ENCODE measurements at regions not wholly inside any gene's neighbourhood (a gene's known extent, or its start where the extent isn't known, plus 50 kb on each side); places are given as distances from the start of the nearest gene placed in this dataset.
"Not testable (repeated sequence)": the region's sequence is repeated elsewhere in the genome, so short reads cannot be mapped to it uniquely, and the experiment has no call there.

- Histone ChIP-seq H3K4me3 (peak overlapping the region in 2 of 4 donors; percentile 40 to 46), H3K27ac (no peak overlapping the region), H3K27me3 (peaks cover 3 to 92% (median 56%) of the 10 kb centered on the region in 3 donors), H3K36me3 (no peaks in the 10 kb centered on the region), H3K9me3 (peaks cover 0 to 11% (median 4%) of the 10 kb centered on the region in 4 donors), H3K4me1 (peaks cover 7 to 19% (median 13%) of the 10 kb centered on the region in 4 donors)
- DNase-seq = peak in 1 of 2 donors; percentile 3
- intact Hi-C loops (cut with DNase I; ENCODE audit: low total_unique reads) = no loop called here
- TF ChIP-seq, protein P1, sequence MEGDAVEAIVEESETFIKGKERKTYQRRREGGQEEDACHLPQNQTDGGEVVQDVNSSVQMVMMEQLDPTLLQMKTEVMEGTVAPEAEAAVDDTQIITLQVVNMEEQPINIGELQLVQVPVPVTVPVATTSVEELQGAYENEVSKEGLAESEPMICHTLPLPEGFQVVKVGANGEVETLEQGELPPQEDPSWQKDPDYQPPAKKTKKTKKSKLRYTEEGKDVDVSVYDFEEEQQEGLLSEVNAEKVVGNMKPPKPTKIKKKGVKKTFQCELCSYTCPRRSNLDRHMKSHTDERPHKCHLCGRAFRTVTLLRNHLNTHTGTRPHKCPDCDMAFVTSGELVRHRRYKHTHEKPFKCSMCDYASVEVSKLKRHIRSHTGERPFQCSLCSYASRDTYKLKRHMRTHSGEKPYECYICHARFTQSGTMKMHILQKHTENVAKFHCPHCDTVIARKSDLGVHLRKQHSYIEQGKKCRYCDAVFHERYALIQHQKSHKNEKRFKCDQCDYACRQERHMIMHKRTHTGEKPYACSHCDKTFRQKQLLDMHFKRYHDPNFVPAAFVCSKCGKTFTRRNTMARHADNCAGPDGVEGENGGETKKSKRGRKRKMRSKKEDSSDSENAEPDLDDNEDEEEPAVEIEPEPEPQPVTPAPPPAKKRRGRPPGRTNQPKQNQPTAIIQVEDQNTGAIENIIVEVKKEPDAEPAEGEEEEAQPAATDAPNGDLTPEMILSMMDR (IDR thresholded peaks at IDR 0.05) = no peak
- TF ChIP-seq POLR2AphosphoS5 (IDR thresholded peaks at IDR 0.05) (no peak), POLR2A (IDR thresholded peaks at IDR 0.05) (no peak), EP300 (IDR thresholded peaks at IDR 0.05) (no peak)
- WGBS, 5 donors = 13 to 22% (median 15%) methylated on average over 28 of the region's 28 CpGs
These were observed 156.2 kb downstream of the BRD1 start for GRCh38 chr22:49671331-49672013.

DNA sequence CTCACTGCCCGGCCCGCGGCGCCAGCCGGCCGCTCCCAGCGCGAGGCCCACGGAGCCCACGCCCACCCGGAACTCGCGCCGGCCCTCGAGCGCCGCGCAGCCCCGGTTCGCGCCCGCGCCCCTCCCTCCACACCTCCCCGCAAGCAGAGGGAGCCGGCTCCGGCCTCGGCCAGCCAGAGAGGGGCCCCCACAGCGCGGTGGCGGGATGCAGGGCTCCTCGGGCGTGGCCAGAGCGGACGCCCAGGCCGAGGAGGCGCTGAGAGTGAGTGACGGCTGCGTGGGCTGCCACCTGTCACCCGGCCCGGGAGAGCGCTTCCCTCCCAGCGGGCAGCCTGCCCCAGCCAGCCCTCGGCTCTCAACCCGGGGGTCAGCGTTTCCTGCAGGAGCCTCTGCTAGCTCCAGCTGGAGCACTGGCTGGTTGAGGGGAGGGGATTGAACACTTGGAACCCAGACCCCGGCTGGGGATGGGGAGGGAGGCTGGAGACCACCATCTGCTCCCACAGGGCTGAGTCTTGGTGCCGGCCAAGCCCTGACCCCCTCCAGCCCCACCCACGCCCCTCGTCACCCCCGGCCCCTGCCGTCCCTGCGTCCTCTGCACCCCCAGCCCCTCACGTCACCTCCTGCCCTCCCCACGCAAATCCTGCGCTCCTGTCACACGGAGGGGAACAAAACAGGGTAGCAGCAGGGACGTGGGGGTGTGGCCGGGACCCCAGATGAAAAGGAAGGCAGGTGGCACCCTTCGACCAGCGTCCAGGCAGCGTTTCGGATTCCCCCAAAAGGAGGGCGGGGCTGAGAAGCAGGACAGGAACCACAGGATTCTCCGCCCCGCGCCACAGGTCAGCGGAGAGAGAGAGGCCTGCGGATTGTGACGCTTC, 157.0 kb downstream of the BRD1 start:
- peak; percentile 23 to 37 for DNase-seq
- intact Hi-C loops (cut with DNase I; ENCODE audit: low total_unique reads) = no loop called here
- TF ChIP-seq POLR2AphosphoS5 (IDR thresholded peaks at IDR 0.05) = no peak
- TF ChIP-seq POLR2A (IDR thresholded peaks at IDR 0.05) = no peak
- Histone ChIP-seq H3K4me3 (peak overlapping the region; percentile 32 to 46 (median 37)), H3K9me3 (peaks cover 0 to 11% (median 4%) of the 10 kb centered on the region in 4 donors), H3K36me3 (no peaks in the 10 kb centered on the region), H3K27ac (no peak overlapping the region), H3K4me1 (peaks cover 7 to 19% (median 13%) of the 10 kb centered on the region in 4 donors), H3K27me3 (peaks cover 3 to 93% (median 62%) of the 10 kb centered on the region in 3 donors)
- 1 to 3% (median 3%) methylated on average over 20 to 69 of the region's 69 CpGs for WGBS, 5 donors

DNA sequence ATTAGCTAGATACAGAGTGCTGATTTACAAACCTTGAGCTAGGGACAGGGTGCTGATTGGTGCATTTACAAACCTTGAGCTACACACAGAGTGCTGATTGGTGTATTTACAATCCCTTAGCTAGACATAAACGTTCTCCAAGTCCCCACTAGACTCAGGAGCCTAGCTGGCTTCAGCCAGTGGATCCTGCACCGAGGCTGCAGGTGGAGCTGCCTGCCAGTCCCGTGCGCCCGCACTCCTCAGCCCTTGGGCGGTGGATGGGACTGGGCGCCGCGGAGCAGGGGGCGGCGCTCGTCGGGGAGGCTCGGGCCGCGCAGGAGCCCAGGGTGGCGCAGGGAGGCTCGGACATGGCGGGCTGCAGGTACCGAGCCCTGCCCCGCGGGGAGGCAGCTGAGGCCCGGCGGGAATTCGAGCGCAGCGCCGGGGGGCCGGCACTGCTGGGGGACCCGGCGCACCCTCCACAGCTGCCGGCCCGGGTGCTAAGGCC, 157.7 kb downstream of the BRD1 start:
- H3K36me3 ChIP-seq; intact Hi-C loops (cut with DNase I; ENCODE audit: low total_unique reads); H3K27ac ChIP-seq: not testable (repeated sequence)
- DNase-seq = peak in 1 of 2 donors; percentile 14
- 2 to 5% (median 3%) methylated on average over 7 to 33 of the region's 33 CpGs for WGBS, 5 donors
- peaks cover 3 to 89% (median 63%) of the 10 kb centered on the region in 3 donors for H3K27me3 ChIP-seq
- H3K9me3 ChIP-seq = peaks cover 0 to 11% (median 4%) of the 10 kb centered on the region in 4 donors
- H3K4me3 ChIP-seq = peak overlapping the region; percentile 32 to 46 (median 37)
- H3K4me1 ChIP-seq = peaks cover 7 to 19% (median 13%) of the 10 kb centered on the region in 4 donors

DNA sequence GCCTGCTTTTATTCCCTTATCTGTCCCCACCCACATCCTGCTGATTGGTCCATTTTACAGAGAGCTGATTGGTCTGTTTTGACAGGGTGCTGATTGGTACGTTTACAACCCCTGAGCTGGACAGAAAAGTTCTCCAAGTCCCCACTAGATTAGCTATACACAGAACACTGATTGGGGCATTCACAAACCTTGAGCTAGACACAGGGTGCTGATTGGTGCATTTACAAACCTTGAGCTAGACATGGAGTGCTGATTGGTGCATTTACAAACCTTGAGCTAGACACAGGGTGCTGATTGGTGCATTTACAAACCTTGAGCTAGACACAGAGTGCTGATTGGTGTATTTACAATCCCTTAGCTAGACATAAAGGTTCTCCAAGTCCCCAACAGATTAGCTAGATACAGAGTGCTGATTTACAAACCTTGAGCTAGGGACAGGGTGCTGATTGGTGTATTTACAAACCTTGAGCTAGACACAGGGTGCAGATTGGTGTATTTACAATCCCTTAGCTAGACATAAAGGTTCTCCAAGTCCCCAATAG, 158.2 kb downstream of the BRD1 start:
- DNase-seq; intact Hi-C loops (cut with DNase I; ENCODE audit: low total_unique reads); H3K4me3 ChIP-seq; H3K36me3 ChIP-seq; H3K27ac ChIP-seq: not testable (repeated sequence)
- Histone ChIP-seq H3K27me3 (peaks cover 3 to 89% (median 68%) of the 10 kb centered on the region in 3 donors), H3K9me3 (peaks cover 0 to 11% (median 4%) of the 10 kb centered on the region in 4 donors), H3K4me1 (peaks cover 7 to 19% (median 13%) of the 10 kb centered on the region in 4 donors)
- WGBS, 5 donors = 56 to 80% (median 75%) methylated on average over 1 of the region's 1 CpG

GRCh38 chr22:49668402-49668801, 159.3 kb downstream of the BRD1 start:
- no peak overlapping the region for H3K4me3 ChIP-seq
- WGBS, 5 donors = 79 to 89% (median 84%) methylated on average over 15 to 19 of the region's 19 CpGs
- no peak for DNase-seq
- H3K4me1 ChIP-seq = peaks cover 7 to 19% (median 13%) of the 10 kb centered on the region in 4 donors
- TF ChIP-seq POLR2AphosphoS5 (IDR thresholded peaks at IDR 0.05) (no peak), EP300 (IDR thresholded peaks at IDR 0.05) (no peak), POLR2A (IDR thresholded peaks at IDR 0.05) (no peak)
- TF ChIP-seq, protein P1 (IDR thresholded peaks at IDR 0.05) = no peak
- no peaks in the 10 kb centered on the region for H3K36me3 ChIP-seq
- peaks cover 3 to 89% (median 70%) of the 10 kb centered on the region in 3 donors for H3K27me3 ChIP-seq
- peaks cover 0 to 11% (median 4%) of the 10 kb centered on the region in 4 donors for H3K9me3 ChIP-seq
- no peak overlapping the region for H3K27ac ChIP-seq
- intact Hi-C loops (cut with DNase I; ENCODE audit: low total_unique reads) = no loop called here
